Uterus (tissue), 2 donors: ENCODE measurements at regions not wholly inside any gene's neighbourhood (a gene's known extent, or its start where the extent isn't known, plus 50 kb on each side); places are given as distances from the start of the nearest gene placed in this dataset.

Source experiments
- POLR2A ChIP-seq, 2 donors: fragments of 450-650 bp; IDR thresholded peaks; one replicate each; pipeline ENCODE4 v1.6.1; 2016; ENCODE audit warnings: antibody characterized with exemption in 2 of 2, mild to moderate bottlenecking in 1 of 2, moderate library complexity in 1 of 2
- TF ChIP-seq, protein P1 (sequence below), 4 experiments: fragments of 200-600 bp in 2 of 4; fragments of 450-650 bp in 2 of 4; sonication (generic) in 2 of 4; IDR thresholded peaks; one replicate each; pipeline ENCODE4 v1.5.1; 2016 to 2019; ENCODE audit warnings: antibody characterized with exemption in 4 of 4, mild to moderate bottlenecking in 2 of 4, moderate library complexity in 1 of 4

DNA sequence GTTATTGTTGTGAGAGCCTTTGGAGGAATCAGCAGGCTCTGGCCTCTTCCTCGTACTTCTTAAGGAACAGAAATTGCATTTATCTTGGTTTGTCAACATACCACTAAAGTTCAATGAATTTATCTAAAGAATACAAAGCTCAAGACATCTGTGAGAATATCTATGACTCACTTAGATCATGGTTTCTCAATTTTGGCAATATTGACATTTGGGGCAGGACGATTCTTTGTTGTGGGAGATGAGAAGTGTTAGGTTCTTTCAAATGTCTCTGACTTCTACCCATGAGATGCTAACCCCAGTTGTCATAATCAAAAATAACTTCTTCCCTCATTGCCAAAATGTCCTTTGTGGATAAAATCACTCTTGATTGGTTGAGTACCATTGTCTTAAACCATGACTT lies 1190.3 kb downstream of the GALC start:
- TF ChIP-seq, protein P1, sequence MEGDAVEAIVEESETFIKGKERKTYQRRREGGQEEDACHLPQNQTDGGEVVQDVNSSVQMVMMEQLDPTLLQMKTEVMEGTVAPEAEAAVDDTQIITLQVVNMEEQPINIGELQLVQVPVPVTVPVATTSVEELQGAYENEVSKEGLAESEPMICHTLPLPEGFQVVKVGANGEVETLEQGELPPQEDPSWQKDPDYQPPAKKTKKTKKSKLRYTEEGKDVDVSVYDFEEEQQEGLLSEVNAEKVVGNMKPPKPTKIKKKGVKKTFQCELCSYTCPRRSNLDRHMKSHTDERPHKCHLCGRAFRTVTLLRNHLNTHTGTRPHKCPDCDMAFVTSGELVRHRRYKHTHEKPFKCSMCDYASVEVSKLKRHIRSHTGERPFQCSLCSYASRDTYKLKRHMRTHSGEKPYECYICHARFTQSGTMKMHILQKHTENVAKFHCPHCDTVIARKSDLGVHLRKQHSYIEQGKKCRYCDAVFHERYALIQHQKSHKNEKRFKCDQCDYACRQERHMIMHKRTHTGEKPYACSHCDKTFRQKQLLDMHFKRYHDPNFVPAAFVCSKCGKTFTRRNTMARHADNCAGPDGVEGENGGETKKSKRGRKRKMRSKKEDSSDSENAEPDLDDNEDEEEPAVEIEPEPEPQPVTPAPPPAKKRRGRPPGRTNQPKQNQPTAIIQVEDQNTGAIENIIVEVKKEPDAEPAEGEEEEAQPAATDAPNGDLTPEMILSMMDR (IDR thresholded peaks at IDR 0.05): no peak
- no peak for TF ChIP-seq POLR2A (IDR thresholded peaks at IDR 0.05)
